SIG-M5 treated with dmso at 0.1 percent for 504 hours (cell line): ENCODE measurements at regions not wholly inside any gene's neighbourhood (a gene's known extent, or its start where the extent isn't known, plus 50 kb on each side); places are given as distances from the start of the nearest gene placed in this dataset.
"Not testable (repeated sequence)": the region's sequence is repeated elsewhere in the genome, so short reads cannot be mapped to it uniquely, and the experiment has no call there.

ENCODE experiments used
- DNase-seq: peaks from one replicate; lab custom pipeline; 2025; ENCODE audit not compliant: unreplicated experiment; lab: John Stamatoyannopoulos, UW

DNA sequence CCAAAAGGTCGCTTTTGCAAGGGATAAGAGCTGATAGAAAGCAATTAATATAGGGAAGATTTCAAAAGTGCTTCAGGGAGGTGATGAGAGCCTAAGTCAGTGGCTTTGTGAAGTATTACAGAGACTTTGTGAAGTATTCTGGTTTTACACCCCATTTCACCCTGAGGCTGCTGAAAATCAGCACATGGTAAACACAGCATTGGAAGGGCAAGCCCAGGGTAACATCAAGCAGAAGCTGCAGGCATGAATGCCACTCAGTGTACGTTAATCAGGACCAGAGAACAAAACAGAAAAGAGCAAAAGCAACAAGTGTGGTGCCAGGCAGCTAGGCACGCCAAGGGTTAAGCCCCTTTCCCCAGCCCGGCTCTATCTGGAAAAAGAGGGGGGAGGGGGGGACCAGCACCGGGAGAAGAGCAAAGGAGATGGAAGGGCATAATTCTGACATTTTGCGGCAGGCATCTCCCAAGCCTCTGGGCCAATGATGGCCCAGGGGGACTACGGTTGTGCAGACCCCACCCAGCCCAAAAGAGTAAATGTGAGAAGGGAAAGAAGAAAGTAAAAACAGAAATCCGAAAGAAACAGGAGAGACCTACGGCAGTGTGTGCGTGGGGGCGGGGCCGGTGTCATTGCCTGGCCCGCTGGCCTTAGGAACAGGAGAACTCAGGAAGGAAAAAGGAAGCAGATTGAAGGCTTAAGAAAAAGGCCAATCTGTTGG lies 58.9 kb downstream of the DHRS2 start:
- DNase-seq, result no peak

DNA sequence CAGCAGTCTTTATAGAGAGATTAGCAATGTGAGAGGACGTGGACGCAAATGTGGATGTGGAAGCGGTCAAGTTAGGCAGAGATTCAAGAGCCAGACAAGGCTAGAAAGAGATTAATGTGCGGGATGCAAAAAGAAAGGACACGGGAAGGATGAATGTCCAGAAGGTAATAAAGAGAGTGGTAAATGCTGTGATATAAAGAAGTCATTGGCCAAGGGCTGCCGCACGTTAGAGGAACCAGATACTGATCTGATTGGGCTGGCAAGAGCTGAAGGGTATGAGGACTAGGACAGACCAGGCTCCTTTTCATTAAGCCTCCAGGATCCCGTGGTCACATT lies 59.5 kb downstream of the DHRS2 start:
- DNase-seq, result no peak

DNA sequence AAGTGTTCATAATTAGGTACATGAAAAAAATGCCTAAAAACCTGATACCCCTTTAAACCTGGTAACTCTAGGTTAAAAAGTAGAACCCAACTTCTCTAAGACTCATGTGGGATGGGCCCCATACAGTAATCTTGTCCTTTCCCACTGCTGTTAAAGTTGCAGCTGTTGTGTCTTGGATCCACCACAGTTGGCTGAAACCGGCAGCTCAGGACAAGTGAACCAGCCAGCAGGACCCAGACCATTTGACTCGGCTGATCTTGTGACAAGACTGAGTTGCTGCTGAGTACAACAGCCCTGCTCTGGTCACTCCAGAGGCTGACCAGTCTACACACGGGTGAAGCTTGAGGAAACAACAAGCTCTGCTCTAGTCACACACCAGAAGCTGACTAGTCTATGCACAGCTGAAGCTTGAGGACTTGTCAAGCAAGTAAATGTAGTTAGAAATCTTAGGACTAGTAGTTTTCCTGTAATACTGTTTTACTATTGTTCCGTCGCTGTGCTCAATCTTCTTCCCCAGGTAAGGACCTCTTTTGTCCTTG lies 60.6 kb downstream of the DHRS2 start:
- no peak for DNase-seq

DNA sequence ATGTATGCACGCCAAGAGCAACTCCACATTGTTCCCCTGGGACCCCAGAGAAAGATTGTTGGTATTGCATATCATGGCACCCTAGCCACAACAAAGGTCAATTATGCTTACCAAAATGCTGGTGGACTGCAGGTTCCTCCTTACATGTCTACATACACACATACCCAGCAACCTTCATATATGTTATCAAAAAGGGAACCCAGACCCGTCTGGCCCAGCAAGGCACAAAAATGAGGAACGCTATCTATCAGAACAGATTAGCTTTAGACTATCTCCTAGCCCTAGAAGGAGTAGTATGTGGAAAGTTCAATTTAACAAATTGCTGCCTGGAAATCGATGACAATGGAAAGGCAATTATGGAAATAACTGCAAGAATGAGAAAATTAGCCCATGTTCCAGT lies 61.5 kb downstream of the DHRS2 start:
- no peak for DNase-seq

DNA sequence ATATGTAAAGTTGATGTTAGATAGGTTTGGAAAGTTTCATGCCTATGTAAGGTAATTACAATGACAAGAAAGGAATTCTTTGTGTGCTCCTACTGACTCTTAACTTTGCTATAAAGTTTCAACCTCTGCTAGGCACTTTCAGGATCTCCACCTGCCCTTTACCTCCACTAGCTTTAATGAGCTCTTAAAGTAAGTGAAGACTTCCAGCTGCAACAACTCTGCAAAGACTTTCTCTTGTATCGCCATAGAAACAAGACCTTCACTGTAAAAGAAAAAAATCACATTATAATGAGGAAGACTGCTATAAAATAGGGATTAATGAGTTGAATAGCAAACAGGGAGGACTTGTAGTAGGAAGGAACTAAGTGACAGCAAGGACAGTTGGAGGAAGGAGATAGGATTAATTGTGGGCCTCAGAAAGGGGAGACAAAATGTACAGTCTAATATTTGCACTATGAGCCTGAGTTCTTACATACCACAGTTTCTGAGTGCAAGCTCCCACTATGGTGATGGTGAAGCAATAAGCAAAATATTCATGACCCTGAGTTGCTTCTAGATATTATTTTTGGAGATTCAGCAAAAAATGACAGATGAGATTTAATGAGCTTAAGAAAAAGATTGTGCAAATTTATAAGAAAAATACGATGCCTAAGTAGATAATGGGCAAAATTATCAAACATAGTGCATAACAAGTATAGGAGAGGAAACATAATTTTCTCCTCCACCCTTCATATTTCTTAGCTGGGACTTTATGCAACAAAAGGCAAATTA lies 66.7 kb downstream of the DHRS2 start:
- no peak for DNase-seq

DNA sequence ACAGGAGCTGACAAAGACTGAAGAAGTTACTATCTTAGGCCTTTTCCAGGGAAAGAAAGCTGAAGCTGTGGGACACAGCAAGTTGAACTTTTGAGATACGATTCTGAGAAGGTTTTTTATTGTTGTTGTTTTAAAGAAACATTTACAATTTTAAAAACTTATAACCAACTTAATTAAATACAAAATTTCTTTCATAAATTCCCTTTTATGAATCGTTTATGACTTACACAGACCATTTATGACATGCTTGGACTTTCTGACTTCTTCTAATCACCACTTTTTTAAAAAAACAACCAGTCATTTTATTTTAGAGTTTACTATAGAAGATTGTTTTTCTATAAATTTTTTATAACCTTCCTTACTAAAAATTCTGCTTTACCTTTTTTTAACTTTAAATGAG lies 68.7 kb downstream of the DHRS2 start:
- no peak for DNase-seq

DNA sequence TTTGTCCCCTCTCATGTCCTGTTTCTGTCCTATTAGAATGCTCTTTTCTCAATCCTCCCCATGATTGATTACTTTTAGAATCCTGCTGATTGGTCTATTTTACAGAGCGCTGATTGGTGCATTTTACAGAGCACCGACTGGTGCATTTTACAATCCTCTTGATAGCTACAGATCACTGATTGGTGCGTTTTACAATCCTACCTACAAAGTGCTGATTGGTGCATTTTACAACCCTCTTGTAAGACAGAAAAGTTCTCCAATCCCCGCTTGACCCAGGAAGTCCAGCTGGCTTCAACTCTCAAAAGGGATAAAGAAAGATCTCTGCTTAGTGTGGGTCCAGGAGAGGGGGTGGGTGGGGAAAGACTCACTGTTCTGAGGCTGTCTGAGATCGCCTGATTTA lies 71.3 kb downstream of the DHRS2 start:
- no peak for DNase-seq

DNA sequence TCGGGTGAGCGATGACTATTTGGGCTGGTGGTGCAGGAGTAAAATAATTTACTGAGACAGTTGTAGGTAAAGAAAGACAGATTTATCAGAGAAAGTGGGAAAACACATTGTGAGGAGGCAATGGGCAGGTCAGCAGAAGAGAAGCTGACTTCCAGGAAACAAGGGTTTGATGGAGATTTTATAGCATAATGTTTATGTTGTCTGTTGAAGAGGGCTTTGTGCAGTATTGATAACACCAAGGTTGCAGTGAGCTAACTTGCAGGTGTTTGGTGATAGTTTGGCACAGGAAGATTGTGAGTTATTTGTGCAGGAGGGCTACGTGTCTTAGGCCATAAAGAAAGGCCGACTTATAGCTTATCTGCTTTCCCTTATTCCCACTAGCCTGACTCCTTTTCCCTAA lies 72.2 kb downstream of the DHRS2 start:
- no peak for DNase-seq

DNA sequence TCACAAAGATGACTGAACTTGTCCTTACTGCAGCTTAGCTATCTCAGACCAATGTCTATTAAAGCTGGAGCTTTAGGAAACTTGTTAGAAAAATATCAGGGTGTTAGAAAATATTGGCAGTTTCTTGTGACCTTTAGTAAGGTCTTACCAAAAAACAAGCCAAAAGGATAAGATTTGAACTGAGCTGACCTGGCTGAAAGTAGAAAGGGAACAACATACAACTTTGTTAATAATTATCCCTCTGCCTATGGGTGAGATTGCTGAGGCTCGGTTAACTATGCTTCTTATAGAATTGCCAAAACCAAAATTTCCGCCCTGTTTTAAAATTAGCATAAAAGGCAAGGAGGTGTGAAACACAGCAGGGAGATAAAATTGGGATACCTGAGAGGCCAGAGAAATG lies 73.8 kb downstream of the DHRS2 start:
- DNase-seq, result no peak

DNA sequence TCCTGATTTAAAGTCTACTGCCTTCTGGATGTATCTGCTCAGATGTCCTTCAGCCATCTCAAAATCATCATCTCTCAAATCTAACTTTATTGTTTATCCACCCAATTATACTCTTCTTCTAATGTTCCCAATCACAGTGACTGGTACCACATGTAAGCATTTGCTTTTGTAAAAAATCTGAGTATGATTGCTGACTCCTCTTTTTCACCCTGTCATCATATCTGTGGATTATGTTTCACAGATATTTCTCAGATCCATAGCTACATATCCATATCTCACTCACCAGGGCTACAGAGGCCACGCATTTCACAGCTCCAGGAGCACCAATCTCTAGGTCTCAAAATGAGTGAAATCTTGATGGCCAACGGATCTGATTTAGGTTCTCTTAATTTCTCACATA lies 76.1 kb downstream of the DHRS2 start:
- no peak for DNase-seq

DNA sequence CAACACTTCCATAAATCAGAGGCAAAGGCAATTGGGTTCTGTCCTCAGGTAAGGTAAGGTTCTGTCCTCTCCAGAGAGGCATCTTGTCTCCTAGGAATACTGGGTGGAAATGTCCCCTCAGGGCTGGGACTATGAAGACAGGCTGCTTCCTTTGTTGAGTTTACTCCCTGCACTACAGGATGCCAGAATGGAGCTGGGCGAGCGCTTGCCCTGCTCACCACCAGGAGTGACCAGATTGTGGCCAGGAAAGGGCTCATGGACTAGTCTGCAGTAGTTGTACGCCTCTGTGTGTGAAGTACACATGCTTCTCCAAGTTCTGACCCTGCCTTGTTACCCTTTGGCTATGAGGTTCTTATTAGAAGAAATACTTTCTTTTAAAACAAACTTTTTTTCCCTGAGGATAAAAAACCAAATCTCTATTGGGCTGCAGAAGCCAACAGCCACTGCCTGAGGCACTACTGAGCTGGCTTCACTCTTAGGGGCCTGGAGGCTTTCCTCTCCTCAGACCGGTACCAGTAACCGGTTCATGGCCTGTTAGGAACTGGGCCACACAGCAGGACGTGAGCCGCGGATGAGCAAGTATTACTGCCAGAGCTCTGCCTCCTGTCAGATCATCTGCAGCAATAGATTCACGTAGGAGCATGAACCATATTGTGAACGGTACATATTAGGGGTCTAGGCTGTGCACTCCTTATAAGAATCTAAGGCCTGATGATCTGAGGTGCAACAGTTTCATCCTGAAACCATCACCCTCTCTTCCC lies 83.2 kb downstream of the DHRS2 start:
- DNase-seq, result no peak

DNA sequence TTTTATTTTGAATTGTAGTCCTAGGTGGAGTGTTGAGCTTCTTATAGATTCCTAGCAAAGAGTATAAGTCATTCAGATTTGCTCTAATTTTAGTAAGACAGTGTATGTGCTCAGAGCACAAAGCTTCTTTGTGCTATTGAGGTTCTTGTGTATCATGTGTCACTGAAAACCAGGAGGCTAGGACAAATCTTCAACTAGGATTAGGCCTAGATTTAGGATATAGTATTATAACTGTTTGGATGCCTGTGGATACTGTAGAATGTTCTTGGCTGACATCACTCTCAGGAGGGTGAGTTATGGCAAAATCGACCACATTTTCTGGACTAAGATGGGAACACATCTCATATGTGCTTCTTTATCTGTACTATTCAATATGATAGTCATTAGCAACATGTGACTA lies 86.5 kb downstream of the DHRS2 start:
- DNase-seq, result no peak

DNA sequence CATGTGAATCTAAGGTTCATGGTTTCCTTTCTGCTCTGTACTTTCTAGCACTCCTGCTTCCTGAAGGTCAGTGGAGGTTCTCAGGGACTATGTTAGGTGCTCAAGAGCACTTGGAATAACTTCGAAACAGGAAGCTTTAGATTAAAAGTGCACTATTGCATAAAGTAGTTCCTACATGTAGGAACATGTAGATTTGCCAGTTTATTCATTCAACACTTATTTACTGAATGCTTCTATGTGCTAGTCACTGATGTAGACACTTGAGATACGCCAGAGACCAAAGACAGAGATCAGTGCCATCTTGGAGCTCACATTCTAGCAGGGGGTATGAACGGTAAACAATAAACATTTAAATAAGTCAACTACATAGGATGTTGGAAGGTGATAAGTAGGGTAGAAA lies 87.7 kb downstream of the DHRS2 start:
- DNase-seq, result no peak

DNA sequence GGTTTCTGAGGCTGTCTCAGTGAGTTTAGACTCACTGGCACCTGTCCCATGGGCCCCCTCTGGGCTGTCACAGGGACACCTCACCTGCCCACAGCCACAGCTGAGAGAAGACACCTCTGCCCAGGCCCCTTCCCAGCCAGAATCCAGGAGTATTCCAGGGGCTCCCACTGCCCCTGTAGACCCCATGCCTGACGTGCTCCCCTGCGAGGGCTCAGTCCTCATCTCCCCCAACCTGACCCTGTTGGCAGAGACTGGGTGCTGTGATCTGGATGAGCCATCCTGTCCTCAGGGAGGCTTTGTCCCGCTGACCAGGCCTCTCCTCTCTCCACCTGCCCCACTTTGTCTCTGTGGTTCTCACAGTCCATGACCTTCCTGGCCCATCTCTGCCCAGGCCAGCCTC lies 89.4 kb downstream of the DHRS2 start:
- DNase-seq, result no peak

DNA sequence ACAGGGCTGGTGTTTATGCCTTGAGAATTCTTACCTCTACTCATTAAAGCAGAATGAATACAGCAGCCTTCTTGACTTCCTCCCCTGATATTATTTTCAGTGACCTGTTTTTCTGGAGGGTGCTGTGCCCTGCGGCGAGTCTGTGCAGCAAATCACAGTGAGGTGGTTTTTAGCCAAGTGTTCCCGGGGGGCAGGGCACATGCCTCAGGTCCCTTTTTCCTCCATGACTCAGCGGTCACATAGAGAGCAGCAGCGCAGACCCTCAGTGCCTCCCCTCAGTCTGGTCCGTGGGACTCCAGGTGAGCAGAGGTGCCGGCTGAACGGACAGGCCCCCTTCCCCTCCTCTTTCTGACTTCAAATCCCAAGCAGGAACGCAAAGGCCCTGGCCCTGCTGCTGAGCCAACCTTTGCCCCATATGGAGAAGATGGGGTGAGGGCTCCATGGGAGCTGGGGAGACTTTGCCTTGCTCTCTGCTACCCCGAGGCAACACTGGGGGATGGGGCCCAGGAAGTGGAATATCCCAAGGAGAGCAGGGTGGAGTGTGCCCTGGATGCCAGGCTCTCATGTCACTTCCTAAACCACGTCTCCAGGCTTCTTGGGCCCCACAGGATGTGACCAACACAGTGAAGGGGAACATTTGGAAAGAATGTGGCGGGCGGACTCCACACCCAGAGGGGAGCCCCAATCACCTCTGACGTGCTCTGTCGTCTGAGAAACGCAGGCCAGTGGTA lies 90.0 kb downstream of the DHRS2 start:
- DNase-seq, result no peak

DNA sequence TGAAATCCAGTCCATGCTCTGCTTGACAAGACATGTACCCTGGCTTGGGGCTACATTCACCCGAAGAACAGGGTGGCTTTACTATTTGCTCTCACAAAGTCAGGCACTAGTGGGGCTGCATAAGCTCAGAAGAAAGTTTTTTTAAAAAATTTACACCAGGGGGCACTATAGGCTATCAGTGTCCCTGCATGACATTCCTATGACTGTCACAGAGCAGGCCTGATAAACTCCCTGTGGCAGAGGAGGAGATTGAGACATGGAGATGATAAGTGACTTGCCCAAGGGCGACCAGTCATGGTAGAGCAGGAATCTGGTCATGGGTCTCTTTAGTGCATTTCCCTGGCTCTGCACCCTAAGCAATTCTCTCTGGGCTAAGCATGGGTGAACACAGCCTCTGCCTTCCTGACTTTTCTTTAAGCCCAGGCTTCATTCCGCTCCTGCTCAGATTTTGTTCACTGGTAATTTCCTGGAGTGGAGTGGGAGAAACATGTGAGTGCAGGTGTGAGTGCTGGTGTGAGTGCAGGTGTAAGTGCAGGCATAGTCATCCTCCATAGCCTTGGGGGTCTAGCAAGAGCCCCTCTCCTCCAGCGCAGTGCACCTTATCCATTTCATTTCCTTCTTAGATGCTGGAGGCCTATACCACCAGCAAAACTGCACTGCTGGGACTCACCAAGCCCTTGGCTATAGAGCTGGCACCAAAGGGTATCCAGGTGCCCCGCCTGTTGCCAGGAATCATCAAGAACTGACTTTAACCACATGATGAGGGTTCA lies 91.6 kb downstream of the DHRS2 start:
- DNase-seq, result peak; percentile 56

DNA sequence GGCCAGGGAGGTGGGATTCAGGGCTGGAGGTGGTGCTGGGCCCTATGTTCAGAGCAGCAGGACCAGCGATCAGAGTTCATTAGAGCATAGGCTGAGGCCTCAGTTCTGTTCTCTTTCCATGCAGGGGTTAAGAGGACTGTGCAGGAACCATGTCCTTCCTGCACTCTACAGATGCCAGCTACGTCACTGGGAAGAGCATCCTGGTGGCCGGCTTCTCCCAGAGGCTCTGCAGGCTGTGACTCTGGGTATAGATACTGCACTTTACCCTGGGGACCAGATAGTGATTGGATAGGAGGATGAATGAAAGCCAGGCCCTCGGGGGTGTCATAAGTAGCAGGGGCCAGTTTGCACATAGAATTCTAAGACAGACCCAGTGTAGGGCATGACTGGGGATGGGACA lies 92.6 kb downstream of the DHRS2 start:
- no peak for DNase-seq

DNA sequence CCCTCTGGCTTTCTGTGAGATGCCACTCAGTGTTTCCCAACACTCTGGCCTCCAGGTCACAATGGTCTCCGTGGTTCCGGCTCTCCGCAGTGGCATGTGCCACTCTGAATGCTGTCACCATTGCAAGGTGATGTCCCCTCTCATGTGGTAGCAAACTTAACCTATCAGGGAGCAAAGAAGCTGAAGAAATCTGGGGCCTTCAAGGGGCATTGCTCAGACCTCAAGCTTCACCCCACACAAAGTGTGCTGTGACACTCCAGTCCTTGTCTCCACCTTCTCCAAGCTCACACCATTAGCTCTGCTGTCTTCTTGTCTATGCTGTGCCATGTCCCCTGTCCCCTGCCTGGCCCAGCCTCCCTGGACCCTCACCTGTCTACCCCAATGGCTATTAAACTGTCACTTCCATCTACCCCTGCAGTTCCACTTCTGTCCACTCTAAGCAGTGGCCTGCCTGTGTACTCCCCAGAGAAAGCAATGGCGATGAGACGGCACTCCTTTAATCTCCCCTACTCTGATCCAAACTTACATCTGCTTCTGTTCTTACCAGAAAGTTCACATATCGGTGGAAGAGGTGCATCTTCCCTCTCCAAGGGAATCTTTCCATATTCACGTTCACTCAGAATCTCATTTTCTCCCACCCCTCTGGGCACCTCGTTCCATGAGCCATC lies 93.7 kb downstream of the DHRS2 start:
- no peak for DNase-seq

DNA sequence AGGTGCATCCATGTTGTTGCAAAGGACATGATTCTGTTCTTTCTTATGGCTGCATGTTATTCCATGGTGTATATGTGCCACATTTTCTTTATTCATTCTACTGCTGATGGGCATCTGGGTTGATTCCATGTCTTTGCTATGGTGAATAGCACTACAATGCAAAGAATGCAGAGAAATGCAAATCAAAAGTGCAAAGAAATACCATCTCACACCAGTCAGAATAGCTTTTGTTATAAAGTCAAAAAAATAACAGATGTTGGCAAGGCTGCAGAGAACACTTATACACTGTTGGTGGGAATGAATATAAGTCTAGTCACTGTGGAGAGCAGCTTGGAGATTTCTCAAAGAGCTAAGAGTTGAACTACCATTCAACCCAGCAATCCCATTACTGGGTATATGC lies 99.2 kb downstream of the DHRS2 start:
- no peak for DNase-seq

DNA sequence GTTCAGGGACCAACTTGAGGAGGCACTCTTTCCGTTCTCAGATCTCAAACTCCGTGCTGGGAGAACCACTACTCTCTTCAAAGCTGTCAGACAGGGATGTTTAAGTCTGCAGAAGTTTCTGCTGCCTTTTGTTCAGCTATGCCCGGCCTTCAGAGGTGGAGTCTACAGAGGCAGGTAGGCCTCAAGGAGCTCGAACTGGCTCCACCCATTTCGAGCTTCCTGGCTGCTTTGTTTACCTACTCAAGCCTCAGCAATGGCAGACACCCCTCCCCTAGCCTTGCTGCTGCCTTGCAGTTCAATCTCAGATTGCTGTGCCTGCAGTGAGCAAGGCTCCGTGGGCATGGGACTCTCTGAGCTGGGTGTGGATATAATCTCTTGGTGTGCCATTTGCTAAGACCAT lies 108.2 kb downstream of the DHRS2 start:
- not testable (repeated sequence) for DNase-seq
